Erythroblast (primary cell): ENCODE measurements at regions not wholly inside any gene's neighbourhood (a gene's known extent, or its start where the extent isn't known, plus 50 kb on each side); places are given as distances from the start of the nearest gene placed in this dataset.

Source experiments
- GATA1 ChIP-seq: IDR thresholded peaks from 2 replicates; pipeline ENCODE4 v1.6.1; 2011; ENCODE audit warnings: low read depth, mild to moderate bottlenecking, control low read depth, low read length, moderate library complexity
- POLR2A ChIP-seq: IDR thresholded peaks from 2 replicates; pipeline ENCODE4 v1.6.1; 2011; ENCODE audit warnings: mild to moderate bottlenecking, low read length

- TF ChIP-seq POLR2A, result no peak
- no peak for TF ChIP-seq GATA1
Observed at GRCh38 chr5:104412649-104413240, 850.2 kb upstream of the NUDT12 start.
